GM12892 (cell line): ENCODE measurements at regions not wholly inside any gene's neighbourhood (a gene's known extent, or its start where the extent isn't known, plus 50 kb on each side); places are given as distances from the start of the nearest gene placed in this dataset.

Source experiments
- POLR2A ChIP-seq: IDR thresholded peaks from 2 replicates; pipeline ENCODE4 v1.6.1; 2011; ENCODE audit warnings: low read depth, low read length, control low read depth
- POLR2AphosphoS5 ChIP-seq: IDR thresholded peaks from 2 replicates; pipeline ENCODE4 v1.6.1; 2011; ENCODE audit warnings: low read depth, low read length, control low read depth

DNA sequence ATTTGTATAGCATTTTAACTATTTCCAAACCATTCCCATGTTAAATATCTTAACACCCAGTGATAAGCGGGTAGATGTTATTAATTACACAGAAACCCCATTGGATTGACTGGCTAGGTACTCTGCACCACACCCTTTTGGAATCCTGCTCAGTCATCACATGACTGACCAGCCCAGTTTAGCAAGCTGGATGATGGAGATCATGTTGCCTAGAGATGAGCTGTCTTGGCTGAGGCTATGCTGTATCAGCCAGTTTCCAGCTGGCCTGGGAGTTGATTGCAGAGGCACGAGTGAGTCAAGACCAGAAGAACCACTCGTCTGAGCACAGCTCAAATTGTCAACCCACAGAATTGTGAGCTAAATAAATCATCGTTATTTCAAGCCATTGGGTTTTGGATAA is 124.6 kb downstream of the ZNF621 start:
- TF ChIP-seq POLR2A = no peak
- no peak for TF ChIP-seq POLR2AphosphoS5
